GM12878 (cell line): ENCODE measurements at regions not wholly inside any gene's neighbourhood (a gene's known extent, or its start where the extent isn't known, plus 50 kb on each side); places are given as distances from the start of the nearest gene placed in this dataset.

Experiments
- ATAC-seq: fragments of 200-7000 bp; cut with Tn5 transposase; 3 replicates; pipeline ENCODE4 v1.9.1; 2020; ENCODE audit warnings: mild to moderate bottlenecking, moderate library complexity
- BruUV-seq: library from RNA; stranded (reverse); fragments of 400-500 nt; replicated peaks from 2 replicates; lab custom pipeline; 2021; lab: Mats Ljungman, UMichigan
- CTCF ChIA-PET: fragments of 300-600 bp; sonication (Branson Sonifier 250); formaldehyde crosslinking; extraction: SDS; loops from one replicate; lab custom pipeline; 2021; ENCODE audit warnings: inconsistent platforms; lab: Yijun Ruan, JAX
- POLR2A ChIA-PET: fragments of 350-600 bp; formaldehyde crosslinking; extraction: SDS; loops from one replicate; lab custom pipeline; 2021; ENCODE audit warnings: inconsistent platforms; lab: Charles Lee
- RAD21 ChIA-PET: fragments of 300-600 bp; sonication (Branson Sonifier 250); formaldehyde crosslinking; loops from one replicate; lab custom pipeline; 2023; ENCODE audit warnings: antibody characterized with exemption; ENCODE audit not compliant: unreplicated experiment; lab: Charles Lee
- SMC1A ChIA-PET: fragments of 300-600 bp; sonication (Branson Sonifier 250); formaldehyde crosslinking; loops from one replicate; lab custom pipeline; 2023; ENCODE audit not compliant: unreplicated experiment, uncharacterized antibody; lab: Charles Lee
- DNase-seq: peaks from one replicate; pipeline ENCODE4 v3.0.0-alpha.2; 2011; ENCODE audit warnings: low read depth, low spot score
- FAIRE-seq: peaks from 3 replicates; lab custom pipeline; 2011; peaks lifted over from hg19 to GRCh38; lab: Jason Lieb, UNC
- H2AFZ ChIP-seq: 2 replicates; pipeline ENCODE4 v1.6.0; 2011; ENCODE audit warnings: low read depth, low read length, control low read depth; ENCODE audit not compliant: control insufficient read depth
- H3K27ac ChIP-seq: 2 replicates; pipeline ENCODE4 v1.5.1; 2011; ENCODE audit warnings: control low read depth; ENCODE audit not compliant: control insufficient read depth, insufficient read depth
- H3K27me3 ChIP-seq, 2 experiments: replicated peaks in 1 of 2; 2 replicates each; pipeline versions ENCODE4 v1.6.0 to v1.6.1; 2011; ENCODE audit warnings: low read length in 1 of 2; ENCODE audit not compliant: control insufficient read depth in 2 of 2, insufficient read depth in 2 of 2
- H3K36me3 ChIP-seq, 2 experiments: 2 replicates each; pipeline ENCODE4 v1.5.1; 2011; ENCODE audit warnings: low read length in 1 of 2; ENCODE audit not compliant: control insufficient read depth in 2 of 2, insufficient read depth in 2 of 2
- H3K4me1 ChIP-seq: 2 replicates; pipeline ENCODE4 v1.6.1; 2011; ENCODE audit warnings: mild to moderate bottlenecking, low read length, moderate library complexity, mixed read lengths; ENCODE audit not compliant: control insufficient read depth, insufficient read depth
- H3K4me2 ChIP-seq: 2 replicates; pipeline ENCODE4 v1.6.0; 2011; ENCODE audit warnings: control low read depth; ENCODE audit not compliant: control insufficient read depth, insufficient read depth
- H3K4me3 ChIP-seq: fragments of 200-600 bp; sonication (generic); 2 replicates; pipeline ENCODE4 v1.5.1; 2016
- H3K79me2 ChIP-seq: 2 replicates; pipeline ENCODE4 v1.6.0; 2011; ENCODE audit warnings: low read length; ENCODE audit not compliant: control insufficient read depth, insufficient read depth
- H3K9ac ChIP-seq: 2 replicates; pipeline ENCODE4 v1.8.0; 2011; ENCODE audit warnings: low read length, control low read depth, mixed read lengths; ENCODE audit not compliant: control insufficient read depth, insufficient read depth
- H3K9me3 ChIP-seq: replicated peaks from 3 replicates; pipeline ENCODE4 v1.5.1; 2011; ENCODE audit warnings: mild to moderate bottlenecking, low read length; ENCODE audit not compliant: control insufficient read depth, insufficient read depth
- H4K20me1 ChIP-seq: 2 replicates; pipeline ENCODE4 v1.6.0; 2011; ENCODE audit not compliant: control insufficient read depth, insufficient read depth
- EP300 ChIP-seq, 2 experiments: fragments of 150-350 bp in 1 of 2; IDR thresholded peaks; 2 replicates each; pipeline ENCODE4 v1.6.1; 2011 to 2012; ENCODE audit warnings: low read depth in 2 of 2, low read length in 2 of 2, borderline replicate concordance in 1 of 2, improper control_type of control experiment in 1 of 2, inconsistent platforms in 1 of 2; ENCODE audit not compliant: control insufficient read depth in 1 of 2
- IKZF1 ChIP-seq: fragments of 450-650 bp; conservative IDR thresholded peaks from 2 replicates; pipeline ENCODE4 v1.6.1; 2017; ENCODE audit warnings: antibody characterized with exemption, mild to moderate bottlenecking
- JUND ChIP-seq: IDR thresholded peaks from 2 replicates; pipeline ENCODE4 v1.6.1; 2012; ENCODE audit warnings: low read depth, mild to moderate bottlenecking, low read length, improper control_type of control experiment, moderate library complexity
- MAX ChIP-seq: IDR thresholded peaks from 2 replicates; pipeline ENCODE4 v1.6.1; 2012; ENCODE audit warnings: low read depth, low read length, improper control_type of control experiment
- MTA2 ChIP-seq: fragments of 450-650 bp; IDR thresholded peaks from 2 replicates; pipeline ENCODE4 v1.6.1; 2016; ENCODE audit warnings: low read depth, mild to moderate bottlenecking, moderate library complexity
- NFIC ChIP-seq: IDR thresholded peaks from 2 replicates; pipeline ENCODE4 v1.6.1; 2012; ENCODE audit warnings: low read depth, mild to moderate bottlenecking, inconsistent platforms, low read length, moderate library complexity
- NFYB ChIP-seq: IDR thresholded peaks from 2 replicates; pipeline ENCODE4 v1.6.1; 2011; ENCODE audit warnings: low read depth, mild to moderate bottlenecking, low read length, improper control_type of control experiment, moderate library complexity; ENCODE audit not compliant: insufficient read depth
- PML ChIP-seq: IDR thresholded peaks from 2 replicates; pipeline ENCODE4 v1.6.1; 2012; ENCODE audit warnings: low read length, inconsistent platforms
- RAD51 ChIP-seq: fragments of 450-650 bp; IDR thresholded peaks from 2 replicates; pipeline ENCODE4 v1.6.1; 2016; ENCODE audit warnings: moderate library complexity, mild to moderate bottlenecking, inconsistent platforms
- RUNX3 ChIP-seq: IDR thresholded peaks from 2 replicates; pipeline ENCODE4 v1.6.1; 2012; ENCODE audit warnings: low read length, inconsistent platforms
- SIX5 ChIP-seq: IDR thresholded peaks from 2 replicates; pipeline ENCODE4 v1.6.1; 2011; ENCODE audit warnings: mild to moderate bottlenecking, low read depth, low read length, moderate library complexity; ENCODE audit not compliant: severe bottlenecking
- SREBF2 ChIP-seq: IDR thresholded peaks from 2 replicates; pipeline ENCODE4 v1.6.1; 2012; ENCODE audit warnings: mild to moderate bottlenecking, low read length
- ZBTB40 ChIP-seq: fragments of 450-650 bp; IDR thresholded peaks from 2 replicates; pipeline ENCODE4 v1.6.1; 2016; ENCODE audit warnings: mild to moderate bottlenecking, moderate library complexity, borderline replicate concordance
- ZNF217 ChIP-seq: fragments of 450-650 bp; IDR thresholded peaks from 2 replicates; pipeline ENCODE4 v1.6.1; 2017; ENCODE audit warnings: antibody characterized with exemption, mild to moderate bottlenecking
- ZNF592 ChIP-seq: fragments of 450-650 bp; IDR thresholded peaks from 2 replicates; pipeline ENCODE4 v1.6.1; 2017; ENCODE audit warnings: mild to moderate bottlenecking, moderate library complexity
- ZZZ3 ChIP-seq: IDR thresholded peaks from 2 replicates; pipeline ENCODE4 v1.6.1; 2011; ENCODE audit warnings: low read depth; ENCODE audit not compliant: control insufficient read depth, insufficient read length
- WGBS: methylation state at CpG from one replicate; pipeline ENCODE4 v1.1.6; 2016; ENCODE audit warnings: low lambda C conversion rate; ENCODE audit not compliant: insufficient replicate concordance, insufficient coverage; ENCODE audit errors: missing lambda C conversion rate; 5-methylcytosine and 5-hydroxymethylcytosine counted together
- in situ Hi-C: fragments of 300-500 bp; cut with MboI; formaldehyde crosslinking; loops from 9 replicates; pipeline ENCODE4 v1.14.3; 2018; ENCODE audit warnings: mixed read lengths
- intact Hi-C: fragments of 100-400 bp; cut with micrococcal nuclease; formaldehyde crosslinking; loops from one replicate; pipeline ENCODE4 v1.14.2; 2022; ENCODE audit not compliant: unreplicated experiment

- TF ChIP-seq SREBF2 = no peak
- no peak for TF ChIP-seq ZNF217
- TF ChIP-seq JUND = no peak
- no peak for TF ChIP-seq RAD51
- TF ChIP-seq MTA2 = no peak
- TF ChIP-seq ZZZ3 = no peak
- TF ChIP-seq MAX = no peak
- TF ChIP-seq PML = no peak
- TF ChIP-seq IKZF1 = no peak
- no peak for TF ChIP-seq NFIC
- no peak for TF ChIP-seq SIX5
- TF ChIP-seq NFYB = no peak
Measured at GRCh38 chr3:117137065-117137464, 427.5 kb downstream of the TUSC7 start (continued).

- Histone ChIP-seq H3K79me2 (no peaks in the 10 kb centered on the region), H3K4me1 (no peaks in the 10 kb centered on the region), H3K9ac (no peak overlapping the region), H3K9me3 (no peaks in the 10 kb centered on the region), H3K27ac (no peak overlapping the region), H4K20me1 (no peaks in the 10 kb centered on the region), H3K36me3 (no peaks in the 10 kb centered on the region), H3K4me3 (no peak overlapping the region), H3K4me2 (no peak overlapping the region), H2AFZ (no peak overlapping the region), H3K27me3 (no peaks in the 10 kb centered on the region)
- ATAC-seq = no peak
- in situ Hi-C loops = no loop called here
- no TSS peak for BruUV-seq
- CTCF ChIA-PET = no interaction called here
- POLR2A ChIA-PET = no interaction called here
- intact Hi-C loops = no loop called here
- FAIRE-seq = no peak
- no peak for DNase-seq
- SMC1A ChIA-PET = no interaction called here
- WGBS = 51% methylated on average over 2 of the region's 2 CpGs
- RAD21 ChIA-PET = no interaction called here
- no peak for TF ChIP-seq EP300 (IDR thresholded peaks at IDR 0.05; ENCODE audit: borderline replicate concordance in 1 of 2, control insufficient read depth in 1 of 2, low read depth in 2 of 2, low read length in 2 of 2)
- TF ChIP-seq ZBTB40 = no peak
- TF ChIP-seq ZNF592 = no peak
- no peak for TF ChIP-seq RUNX3
Measured at GRCh38 chr3:117139681-117140080, 430.1 kb downstream of the TUSC7 start.
